ENCODE measurements at regions not wholly inside any gene's neighbourhood (a gene's known extent, or its start where the extent isn't known, plus 50 kb on each side); places are given as distances from the start of the nearest gene placed in this dataset.

- H3K4me3 ChIP-seq (ENCODE audit: low read depth, low read length), result no peak overlapping the region
- DNase-seq (ENCODE audit: low read depth), result no peak
- TF ChIP-seq, protein P1, sequence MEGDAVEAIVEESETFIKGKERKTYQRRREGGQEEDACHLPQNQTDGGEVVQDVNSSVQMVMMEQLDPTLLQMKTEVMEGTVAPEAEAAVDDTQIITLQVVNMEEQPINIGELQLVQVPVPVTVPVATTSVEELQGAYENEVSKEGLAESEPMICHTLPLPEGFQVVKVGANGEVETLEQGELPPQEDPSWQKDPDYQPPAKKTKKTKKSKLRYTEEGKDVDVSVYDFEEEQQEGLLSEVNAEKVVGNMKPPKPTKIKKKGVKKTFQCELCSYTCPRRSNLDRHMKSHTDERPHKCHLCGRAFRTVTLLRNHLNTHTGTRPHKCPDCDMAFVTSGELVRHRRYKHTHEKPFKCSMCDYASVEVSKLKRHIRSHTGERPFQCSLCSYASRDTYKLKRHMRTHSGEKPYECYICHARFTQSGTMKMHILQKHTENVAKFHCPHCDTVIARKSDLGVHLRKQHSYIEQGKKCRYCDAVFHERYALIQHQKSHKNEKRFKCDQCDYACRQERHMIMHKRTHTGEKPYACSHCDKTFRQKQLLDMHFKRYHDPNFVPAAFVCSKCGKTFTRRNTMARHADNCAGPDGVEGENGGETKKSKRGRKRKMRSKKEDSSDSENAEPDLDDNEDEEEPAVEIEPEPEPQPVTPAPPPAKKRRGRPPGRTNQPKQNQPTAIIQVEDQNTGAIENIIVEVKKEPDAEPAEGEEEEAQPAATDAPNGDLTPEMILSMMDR (IDR thresholded peaks at IDR 0.05; ENCODE audit: control insufficient read depth, extremely low read depth, insufficient read depth), result no peak
These were observed 1120.6 kb downstream of the SORCS3 start for GRCh38 chr10:105761576-105762260.

- no peak for DNase-seq (ENCODE audit: low read depth)
- no peak overlapping the region for H3K4me3 ChIP-seq (ENCODE audit: low read depth, low read length)
- TF ChIP-seq, protein P1 (IDR thresholded peaks at IDR 0.05; ENCODE audit: control insufficient read depth, extremely low read depth, insufficient read depth), result no peak
These were observed 1118.6 kb downstream of the SORCS3 start for GRCh38 chr10:105759669-105760068.

DNA sequence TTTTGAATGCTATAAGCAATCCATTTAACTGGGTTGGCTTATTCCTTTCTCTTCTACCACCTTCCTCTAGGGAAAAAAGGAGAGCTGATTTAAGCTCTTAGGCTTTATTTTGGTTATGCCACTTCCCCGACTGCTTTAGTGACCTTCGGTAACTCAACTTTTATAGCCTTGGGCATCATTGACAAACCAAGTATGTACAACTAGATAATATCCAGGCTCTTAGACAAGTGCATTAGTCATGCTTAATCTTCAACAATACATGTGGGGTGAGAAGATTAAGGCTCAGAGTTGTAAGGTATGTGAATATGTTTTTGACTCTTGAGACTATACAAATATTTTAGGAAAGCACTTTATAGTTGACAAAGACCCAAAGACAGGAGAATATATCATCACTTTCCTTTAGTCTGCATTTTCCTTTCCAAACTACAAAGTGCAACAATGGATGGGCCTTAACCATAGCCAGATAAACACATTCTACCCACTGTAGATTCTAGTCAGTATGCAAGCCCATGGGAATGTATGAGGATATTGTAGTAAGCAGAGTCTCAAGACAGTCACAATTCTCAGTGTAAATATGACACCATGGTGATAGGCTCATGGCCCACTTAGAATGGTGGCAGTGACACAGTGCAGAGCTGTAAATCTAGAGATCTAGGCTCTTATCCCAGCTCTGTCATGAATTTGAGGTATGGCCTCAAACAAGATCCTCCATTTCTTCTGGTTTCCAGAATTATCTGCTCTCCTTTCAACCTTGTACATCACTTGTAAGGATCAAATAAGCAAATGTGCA, 1117.3 kb downstream of the SORCS3 start:
- no peak overlapping the region for H3K4me3 ChIP-seq (ENCODE audit: low read depth, low read length)
- no peak for DNase-seq (ENCODE audit: low read depth)
- TF ChIP-seq, protein P1 (IDR thresholded peaks at IDR 0.05; ENCODE audit: control insufficient read depth, extremely low read depth, insufficient read depth), result no peak

GRCh38 chr10:105757302-105757701, 1116.2 kb downstream of the SORCS3 start:
- TF ChIP-seq, protein P1 (IDR thresholded peaks at IDR 0.05; ENCODE audit: control insufficient read depth, extremely low read depth, insufficient read depth), result no peak
- no peak for DNase-seq (ENCODE audit: low read depth)
- no peak overlapping the region for H3K4me3 ChIP-seq (ENCODE audit: low read depth, low read length)

DNA sequence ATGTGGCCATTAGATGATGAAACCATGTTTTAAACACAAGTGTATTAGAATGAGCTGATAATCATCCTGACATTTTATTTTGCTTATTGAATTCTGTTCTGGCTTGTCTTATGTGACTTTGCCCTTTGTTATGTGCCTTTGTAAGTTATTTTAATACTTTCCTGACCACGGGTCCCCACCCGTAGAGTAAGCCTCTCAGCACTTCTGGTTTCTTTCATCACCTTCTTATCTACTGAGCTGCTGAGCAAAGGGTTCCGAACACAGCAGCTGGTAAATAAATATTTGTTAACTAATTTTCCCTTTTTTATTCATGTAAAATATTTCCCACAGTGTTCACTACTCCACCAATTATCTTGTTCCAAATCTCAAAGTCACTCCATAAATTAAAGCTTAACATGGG, 1115.3 kb downstream of the SORCS3 start:
- DNase-seq (ENCODE audit: low read depth), result no peak
- TF ChIP-seq, protein P1 (IDR thresholded peaks at IDR 0.05; ENCODE audit: control insufficient read depth, extremely low read depth, insufficient read depth), result no peak
- H3K4me3 ChIP-seq (ENCODE audit: low read depth, low read length), result no peak overlapping the region

GRCh38 chr10:105751688-105752087, 1110.6 kb downstream of the SORCS3 start:
- no peak for DNase-seq (ENCODE audit: low read depth)
- TF ChIP-seq, protein P1 (IDR thresholded peaks at IDR 0.05; ENCODE audit: control insufficient read depth, extremely low read depth, insufficient read depth), result no peak
- H3K4me3 ChIP-seq (ENCODE audit: low read depth, low read length), result no peak overlapping the region

Measured in LNCaP clone FGC (cell line).